H1 (cell line): ENCODE measurements at regions not wholly inside any gene's neighbourhood (a gene's known extent, or its start where the extent isn't known, plus 50 kb on each side); places are given as distances from the start of the nearest gene placed in this dataset.

ENCODE experiments used
- CREB1 ChIP-seq: IDR thresholded peaks from 2 replicates; pipeline ENCODE4 v1.6.1; 2012; ENCODE audit warnings: inconsistent platforms
- JUN ChIP-seq: IDR thresholded peaks from 2 replicates; pipeline ENCODE4 v1.6.1; 2011; ENCODE audit warnings: low read depth, mild to moderate bottlenecking, improper control_type of control experiment, low read length
- TF ChIP-seq, protein P1 (sequence below): fragments of 300-600 bp; sonication (generic); IDR thresholded peaks from 2 replicates; pipeline ENCODE4 v1.7.1; 2012; ENCODE audit warnings: low read length, moderate library complexity, mild to moderate bottlenecking, inconsistent platforms; ENCODE audit not compliant: insufficient replicate concordance

DNA sequence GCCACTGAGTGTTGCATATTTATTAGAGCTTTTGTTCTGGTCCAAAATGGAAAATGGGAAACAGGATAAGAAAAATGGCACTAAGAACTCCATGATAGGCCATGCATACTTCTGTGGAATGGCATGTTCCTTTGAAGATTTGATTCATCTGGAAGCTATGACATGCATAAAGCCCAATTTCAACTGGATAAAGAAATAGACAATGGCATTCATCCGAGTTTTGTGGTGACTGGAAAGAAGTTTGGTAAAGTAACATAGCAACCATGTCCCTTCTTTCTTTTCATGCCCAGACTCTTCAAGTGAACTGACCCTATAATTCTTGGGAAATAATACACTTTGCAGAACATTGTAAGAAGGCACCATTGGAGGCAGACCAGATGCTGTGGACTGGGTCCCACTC, 368.4 kb upstream of the IL12A start (continued):
- TF ChIP-seq, protein P1, sequence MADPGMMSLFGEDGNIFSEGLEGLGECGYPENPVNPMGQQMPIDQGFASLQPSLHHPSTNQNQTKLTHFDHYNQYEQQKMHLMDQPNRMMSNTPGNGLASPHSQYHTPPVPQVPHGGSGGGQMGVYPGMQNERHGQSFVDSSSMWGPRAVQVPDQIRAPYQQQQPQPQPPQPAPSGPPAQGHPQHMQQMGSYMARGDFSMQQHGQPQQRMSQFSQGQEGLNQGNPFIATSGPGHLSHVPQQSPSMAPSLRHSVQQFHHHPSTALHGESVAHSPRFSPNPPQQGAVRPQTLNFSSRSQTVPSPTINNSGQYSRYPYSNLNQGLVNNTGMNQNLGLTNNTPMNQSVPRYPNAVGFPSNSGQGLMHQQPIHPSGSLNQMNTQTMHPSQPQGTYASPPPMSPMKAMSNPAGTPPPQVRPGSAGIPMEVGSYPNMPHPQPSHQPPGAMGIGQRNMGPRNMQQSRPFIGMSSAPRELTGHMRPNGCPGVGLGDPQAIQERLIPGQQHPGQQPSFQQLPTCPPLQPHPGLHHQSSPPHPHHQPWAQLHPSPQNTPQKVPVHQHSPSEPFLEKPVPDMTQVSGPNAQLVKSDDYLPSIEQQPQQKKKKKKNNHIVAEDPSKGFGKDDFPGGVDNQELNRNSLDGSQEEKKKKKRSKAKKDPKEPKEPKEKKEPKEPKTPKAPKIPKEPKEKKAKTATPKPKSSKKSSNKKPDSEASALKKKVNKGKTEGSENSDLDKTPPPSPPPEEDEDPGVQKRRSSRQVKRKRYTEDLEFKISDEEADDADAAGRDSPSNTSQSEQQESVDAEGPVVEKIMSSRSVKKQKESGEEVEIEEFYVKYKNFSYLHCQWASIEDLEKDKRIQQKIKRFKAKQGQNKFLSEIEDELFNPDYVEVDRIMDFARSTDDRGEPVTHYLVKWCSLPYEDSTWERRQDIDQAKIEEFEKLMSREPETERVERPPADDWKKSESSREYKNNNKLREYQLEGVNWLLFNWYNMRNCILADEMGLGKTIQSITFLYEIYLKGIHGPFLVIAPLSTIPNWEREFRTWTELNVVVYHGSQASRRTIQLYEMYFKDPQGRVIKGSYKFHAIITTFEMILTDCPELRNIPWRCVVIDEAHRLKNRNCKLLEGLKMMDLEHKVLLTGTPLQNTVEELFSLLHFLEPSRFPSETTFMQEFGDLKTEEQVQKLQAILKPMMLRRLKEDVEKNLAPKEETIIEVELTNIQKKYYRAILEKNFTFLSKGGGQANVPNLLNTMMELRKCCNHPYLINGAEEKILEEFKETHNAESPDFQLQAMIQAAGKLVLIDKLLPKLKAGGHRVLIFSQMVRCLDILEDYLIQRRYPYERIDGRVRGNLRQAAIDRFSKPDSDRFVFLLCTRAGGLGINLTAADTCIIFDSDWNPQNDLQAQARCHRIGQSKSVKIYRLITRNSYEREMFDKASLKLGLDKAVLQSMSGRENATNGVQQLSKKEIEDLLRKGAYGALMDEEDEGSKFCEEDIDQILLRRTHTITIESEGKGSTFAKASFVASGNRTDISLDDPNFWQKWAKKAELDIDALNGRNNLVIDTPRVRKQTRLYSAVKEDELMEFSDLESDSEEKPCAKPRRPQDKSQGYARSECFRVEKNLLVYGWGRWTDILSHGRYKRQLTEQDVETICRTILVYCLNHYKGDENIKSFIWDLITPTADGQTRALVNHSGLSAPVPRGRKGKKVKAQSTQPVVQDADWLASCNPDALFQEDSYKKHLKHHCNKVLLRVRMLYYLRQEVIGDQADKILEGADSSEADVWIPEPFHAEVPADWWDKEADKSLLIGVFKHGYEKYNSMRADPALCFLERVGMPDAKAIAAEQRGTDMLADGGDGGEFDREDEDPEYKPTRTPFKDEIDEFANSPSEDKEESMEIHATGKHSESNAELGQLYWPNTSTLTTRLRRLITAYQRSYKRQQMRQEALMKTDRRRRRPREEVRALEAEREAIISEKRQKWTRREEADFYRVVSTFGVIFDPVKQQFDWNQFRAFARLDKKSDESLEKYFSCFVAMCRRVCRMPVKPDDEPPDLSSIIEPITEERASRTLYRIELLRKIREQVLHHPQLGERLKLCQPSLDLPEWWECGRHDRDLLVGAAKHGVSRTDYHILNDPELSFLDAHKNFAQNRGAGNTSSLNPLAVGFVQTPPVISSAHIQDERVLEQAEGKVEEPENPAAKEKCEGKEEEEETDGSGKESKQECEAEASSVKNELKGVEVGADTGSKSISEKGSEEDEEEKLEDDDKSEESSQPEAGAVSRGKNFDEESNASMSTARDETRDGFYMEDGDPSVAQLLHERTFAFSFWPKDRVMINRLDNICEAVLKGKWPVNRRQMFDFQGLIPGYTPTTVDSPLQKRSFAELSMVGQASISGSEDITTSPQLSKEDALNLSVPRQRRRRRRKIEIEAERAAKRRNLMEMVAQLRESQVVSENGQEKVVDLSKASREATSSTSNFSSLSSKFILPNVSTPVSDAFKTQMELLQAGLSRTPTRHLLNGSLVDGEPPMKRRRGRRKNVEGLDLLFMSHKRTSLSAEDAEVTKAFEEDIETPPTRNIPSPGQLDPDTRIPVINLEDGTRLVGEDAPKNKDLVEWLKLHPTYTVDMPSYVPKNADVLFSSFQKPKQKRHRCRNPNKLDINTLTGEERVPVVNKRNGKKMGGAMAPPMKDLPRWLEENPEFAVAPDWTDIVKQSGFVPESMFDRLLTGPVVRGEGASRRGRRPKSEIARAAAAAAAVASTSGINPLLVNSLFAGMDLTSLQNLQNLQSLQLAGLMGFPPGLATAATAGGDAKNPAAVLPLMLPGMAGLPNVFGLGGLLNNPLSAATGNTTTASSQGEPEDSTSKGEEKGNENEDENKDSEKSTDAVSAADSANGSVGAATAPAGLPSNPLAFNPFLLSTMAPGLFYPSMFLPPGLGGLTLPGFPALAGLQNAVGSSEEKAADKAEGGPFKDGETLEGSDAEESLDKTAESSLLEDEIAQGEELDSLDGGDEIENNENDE: no peak
- TF ChIP-seq CREB1: no peak
- TF ChIP-seq JUN: no peak
- TF ChIP-seq, all 59 proteins: peak for 0
